GM21528 (cell line): ENCODE measurements at regions not wholly inside any gene's neighbourhood (a gene's known extent, or its start where the extent isn't known, plus 50 kb on each side); places are given as distances from the start of the nearest gene placed in this dataset.
"Not testable (repeated sequence)": the region's sequence is repeated elsewhere in the genome, so short reads cannot be mapped to it uniquely, and the experiment has no call there.

Source experiments
- ATAC-seq: cut with Tn5 transposase; IDR thresholded peaks from one replicate; pipeline ENCODE4 v1.9.1; 2021; ENCODE audit warnings: mild to moderate bottlenecking, moderate library complexity; ENCODE audit not compliant: unreplicated experiment, low FRiP score

DNA sequence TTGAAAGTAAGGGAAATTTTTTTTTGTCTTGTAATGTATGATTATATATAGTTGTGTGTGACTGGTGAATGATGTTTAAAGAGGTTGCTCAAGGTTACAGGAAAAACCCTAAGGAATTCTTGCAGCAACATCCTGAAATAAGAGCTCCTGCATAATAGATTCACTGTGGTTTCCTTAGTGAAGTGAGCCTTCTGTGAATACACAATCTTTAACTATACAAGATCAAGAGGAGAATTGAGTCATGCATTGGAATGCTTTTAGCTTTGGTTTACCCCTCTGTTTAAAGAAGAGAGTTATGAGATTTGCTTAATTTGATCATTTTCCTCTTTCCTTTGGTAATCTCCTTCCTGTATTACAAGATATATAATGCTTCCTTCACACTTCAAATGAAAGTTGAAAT, 141.6 kb upstream of the EYA4 start:
- no peak for ATAC-seq

DNA sequence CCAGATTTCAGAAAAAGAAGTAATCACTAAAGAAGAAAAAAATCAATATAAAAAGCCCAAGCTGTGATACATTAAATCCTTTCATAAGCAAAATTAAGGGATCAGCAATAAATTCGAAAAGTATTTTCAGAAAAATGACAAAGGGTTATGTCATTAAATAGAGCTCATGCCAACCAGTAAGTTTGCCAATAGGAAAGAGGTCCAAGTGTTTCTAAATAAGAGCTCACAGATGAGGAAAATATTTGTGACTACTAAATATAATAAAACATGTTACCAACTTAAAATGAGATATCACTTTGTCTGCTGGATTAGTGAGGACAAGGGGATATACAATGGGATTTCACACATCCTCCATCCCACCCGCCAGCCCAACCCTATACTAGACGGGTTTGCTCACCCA, 140.3 kb upstream of the EYA4 start:
- no peak for ATAC-seq

DNA sequence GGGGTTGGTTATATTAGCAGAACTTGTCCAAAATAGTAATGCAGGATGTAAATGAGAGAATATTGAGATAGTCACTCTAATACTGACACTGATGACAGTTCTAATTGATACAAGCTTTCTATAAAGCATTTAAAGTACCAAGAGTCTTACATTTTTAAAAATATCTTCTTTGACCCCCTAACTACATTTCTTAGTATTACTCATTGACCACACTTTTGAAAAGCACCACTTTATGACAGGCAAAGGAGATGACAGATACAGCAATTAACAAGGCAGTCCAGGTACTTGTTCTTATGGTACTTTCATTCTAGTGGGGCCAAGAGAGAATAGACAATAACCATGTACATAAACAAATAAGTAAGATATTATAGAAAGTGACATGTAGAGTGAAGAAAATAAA, 139.4 kb upstream of the EYA4 start:
- ATAC-seq: no peak

DNA sequence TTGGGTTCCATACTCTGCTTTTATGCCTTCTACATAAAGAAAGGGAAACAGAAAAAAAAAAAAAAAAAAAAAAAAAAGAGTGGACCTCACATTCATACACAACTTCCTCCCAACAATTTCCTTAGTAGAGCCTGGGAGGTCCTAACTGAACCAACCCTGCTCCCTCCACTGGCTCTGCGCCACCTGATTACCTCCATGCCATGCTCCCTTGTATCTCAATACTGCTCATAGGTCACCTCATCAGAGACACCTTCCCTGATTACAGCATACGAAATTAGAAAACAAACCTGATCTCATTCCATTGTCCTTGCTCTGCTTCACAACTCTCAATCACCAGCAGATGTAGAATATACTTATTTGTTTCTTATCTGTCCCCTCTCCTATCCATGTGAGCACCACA, 134.2 kb upstream of the EYA4 start:
- no peak for ATAC-seq

DNA sequence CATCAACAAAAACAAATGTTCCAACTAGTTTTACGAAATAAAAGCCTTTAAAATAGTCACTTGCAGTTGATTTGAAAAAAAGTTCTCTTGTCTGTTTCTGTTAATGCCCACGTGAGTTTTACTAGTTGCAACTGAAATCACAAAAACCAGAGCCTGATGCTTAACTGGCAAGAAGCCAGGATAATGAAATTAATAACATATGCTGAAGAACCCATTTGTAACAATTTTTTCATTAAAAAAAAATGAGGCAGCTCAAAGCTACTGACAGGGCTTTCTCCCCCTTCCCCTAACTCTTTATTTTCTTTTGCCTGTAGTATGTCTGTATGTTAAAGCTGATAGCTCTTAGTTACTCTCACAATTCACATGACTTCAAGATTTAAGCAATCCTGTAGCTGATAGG, 132.7 kb upstream of the EYA4 start:
- ATAC-seq: no peak

DNA sequence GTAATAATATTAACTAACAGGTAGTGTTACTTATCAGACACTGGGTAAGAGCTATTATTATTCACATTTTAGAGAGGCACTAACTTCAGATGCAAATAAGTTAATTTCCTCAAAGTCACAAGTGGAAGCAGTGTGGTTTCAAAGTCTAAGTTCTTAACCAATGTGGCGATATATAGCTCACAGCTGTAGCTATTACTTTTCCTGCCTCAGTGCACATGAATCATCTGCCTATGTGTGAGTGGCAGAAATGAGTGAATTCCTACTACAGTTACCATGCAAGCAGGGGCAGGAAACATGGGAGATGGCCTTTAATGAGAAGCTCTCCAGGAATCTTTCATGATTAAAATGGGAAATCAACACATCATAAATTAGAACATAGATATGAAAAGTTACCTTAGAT, 126.2 kb upstream of the EYA4 start:
- ATAC-seq: no peak

DNA sequence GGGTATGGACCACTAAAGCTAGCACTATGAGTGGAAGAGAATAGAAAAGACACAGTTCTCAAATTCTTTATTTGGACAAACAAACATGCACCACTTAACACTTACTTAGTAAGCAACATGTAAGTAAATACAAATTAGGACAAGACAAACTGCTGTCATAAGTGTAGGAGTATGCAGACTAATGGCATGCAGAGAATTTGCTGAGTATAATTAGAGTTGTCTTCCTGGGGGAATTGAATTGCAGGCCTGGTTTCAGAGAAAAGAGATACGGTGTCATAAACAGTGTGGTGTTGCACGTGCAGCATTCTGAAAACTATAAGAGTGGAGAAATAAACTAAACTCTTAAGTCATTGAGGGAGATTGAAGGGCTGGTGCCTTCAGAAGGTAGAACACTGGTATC, 125.2 kb upstream of the EYA4 start:
- no peak for ATAC-seq

DNA sequence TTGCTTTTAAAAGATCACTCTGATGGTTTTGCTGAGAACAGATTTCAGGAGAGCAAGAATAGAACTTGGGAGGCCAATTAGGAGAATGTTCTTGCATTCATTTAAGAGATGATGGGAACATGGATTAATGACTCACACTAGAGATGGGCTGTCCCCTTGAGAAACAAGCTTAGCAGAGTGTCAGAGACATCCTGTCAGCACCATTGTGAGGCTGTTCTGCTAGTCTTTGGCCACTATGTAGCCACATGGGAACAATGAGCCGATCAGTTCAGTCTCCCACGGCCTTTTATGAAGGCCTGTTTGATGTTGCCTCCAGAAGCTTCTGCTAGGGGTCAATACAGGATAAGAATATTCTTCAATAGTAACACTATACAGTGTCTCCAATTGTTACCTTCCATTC, 113.0 kb upstream of the EYA4 start:
- ATAC-seq: no peak

DNA sequence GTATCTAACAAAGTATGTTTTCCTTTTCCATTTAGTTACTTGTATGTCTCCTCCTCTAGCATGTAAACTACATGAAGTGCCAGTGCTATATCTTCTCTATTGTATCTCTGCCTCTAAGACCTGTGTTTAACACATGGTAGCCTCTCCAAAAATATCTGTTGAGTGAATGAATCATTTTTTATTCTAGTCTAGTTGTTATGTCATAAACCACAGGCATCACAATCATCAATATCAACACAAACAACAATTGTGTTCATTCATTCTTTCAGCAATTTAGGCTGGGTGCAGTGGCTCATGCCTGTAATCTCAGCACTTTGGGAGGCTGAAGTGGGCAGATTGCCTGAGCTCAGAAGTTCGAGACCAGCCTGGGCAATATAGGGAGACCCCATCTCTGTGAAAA, 111.6 kb upstream of the EYA4 start:
- ATAC-seq: no peak

DNA sequence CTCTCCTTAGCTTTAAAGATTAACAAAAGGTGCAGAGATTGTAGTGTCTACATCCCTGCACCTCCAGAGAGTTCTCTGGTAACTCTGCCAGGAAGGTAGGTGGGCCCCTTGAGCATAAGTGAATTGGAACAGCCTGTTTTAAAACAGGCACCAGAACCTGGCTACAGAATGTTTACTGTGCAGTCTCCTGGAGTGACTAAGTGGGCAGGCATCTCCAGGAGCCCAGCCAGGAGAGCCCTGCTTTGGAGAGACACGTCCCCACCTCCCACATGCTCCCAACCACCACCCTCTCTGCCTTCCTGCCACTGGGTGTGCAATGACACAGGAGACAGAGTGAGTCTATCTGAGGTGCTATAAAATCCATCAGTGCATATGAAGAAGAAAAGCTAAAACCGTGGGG, 110.3 kb upstream of the EYA4 start:
- no peak for ATAC-seq

DNA sequence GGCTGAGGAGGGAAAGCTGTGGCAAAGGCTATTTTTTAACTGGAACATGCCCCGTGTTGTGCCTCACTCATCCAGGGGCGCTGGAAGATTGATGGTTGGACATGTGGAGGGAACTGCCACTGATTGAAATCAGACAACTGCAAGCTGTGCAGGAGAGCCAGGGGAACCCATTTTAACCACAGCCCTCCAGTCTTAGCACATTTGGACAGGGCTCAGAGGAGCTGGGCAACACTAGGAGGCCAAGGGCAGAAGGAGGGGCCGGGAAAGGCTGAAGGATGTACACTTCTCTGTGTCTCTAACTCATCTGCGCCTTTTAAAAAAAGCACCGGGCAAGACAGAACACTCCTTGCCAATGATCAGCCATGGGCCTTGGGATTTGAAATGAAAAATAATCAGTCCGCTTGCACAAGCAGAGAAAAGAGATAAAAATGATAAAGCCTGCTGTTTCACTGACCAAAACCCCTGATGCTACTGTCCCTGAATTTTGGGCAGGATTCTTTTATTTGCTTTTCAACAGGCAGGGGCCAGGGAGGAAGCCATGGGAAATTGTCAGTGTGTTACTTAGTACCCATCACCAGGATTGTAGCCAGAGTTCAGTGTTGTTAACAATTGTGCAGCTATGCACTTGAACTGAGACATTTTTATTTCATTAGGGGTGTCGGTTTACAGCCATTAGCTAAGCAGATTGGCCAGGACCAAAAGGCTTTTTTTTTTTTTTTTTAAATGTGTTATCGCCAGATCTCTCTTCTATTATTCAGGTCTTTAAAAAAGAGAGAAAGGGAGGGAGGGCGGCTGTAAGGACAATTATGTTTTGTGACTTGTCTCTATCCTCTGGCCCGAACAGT, 109.3 kb upstream of the EYA4 start:
- no peak for ATAC-seq

DNA sequence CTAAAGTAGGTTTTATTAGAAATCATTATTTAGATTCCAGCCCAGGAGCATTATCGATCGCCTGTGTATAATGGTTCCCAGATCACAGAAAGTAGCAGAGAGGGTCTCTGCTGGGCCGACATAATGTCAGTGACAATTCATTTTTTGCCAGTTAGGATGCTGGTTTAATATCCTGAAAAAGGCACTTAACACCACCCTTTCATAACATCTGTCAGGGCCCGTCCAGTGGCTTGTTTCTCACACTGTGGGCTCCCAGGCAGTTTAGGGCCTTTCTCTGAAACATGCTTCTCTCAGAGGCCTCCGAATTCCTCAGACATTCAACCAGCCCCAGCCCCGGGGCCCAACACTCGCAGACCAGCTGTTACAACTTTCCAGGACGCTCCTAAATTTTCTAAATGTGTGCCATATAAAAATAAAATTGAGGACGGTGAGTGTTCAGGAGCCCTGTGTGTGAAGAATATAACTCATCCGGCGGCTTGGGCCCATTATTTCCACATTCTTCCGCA, 108.6 kb upstream of the EYA4 start:
- ATAC-seq: no peak

DNA sequence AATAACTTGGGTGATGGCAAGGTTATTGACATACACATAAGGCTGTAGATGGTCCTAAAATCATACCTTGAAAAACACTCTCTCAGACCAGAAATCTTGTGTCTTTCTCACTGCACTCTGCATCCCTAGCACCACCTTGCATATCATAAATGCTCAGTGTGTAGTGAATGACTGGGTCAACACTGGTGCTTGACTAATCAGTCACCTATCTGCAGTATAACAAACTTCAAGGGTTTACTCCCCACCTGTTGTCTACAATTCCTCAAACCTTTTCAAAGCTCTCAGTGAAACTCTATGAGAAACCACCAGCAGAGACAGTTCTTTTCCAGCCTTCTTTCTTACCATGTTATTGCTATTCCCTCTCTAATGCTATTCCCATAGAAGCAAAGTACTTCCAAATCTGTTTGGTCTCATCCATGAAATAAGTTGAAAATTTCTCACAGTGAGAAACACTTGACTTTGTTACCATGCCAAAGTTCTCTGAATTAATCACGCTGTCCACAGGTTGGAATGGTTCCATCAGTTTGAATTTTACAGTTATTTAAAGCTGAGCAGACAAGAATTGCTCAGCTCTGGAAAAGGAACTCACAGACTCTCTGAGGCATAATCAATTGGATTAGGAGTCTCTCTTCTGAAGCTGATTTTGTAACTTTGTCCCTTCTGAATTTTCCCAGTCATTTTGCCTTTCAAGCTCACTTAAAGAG, 104.8 kb upstream of the EYA4 start:
- no peak for ATAC-seq

DNA sequence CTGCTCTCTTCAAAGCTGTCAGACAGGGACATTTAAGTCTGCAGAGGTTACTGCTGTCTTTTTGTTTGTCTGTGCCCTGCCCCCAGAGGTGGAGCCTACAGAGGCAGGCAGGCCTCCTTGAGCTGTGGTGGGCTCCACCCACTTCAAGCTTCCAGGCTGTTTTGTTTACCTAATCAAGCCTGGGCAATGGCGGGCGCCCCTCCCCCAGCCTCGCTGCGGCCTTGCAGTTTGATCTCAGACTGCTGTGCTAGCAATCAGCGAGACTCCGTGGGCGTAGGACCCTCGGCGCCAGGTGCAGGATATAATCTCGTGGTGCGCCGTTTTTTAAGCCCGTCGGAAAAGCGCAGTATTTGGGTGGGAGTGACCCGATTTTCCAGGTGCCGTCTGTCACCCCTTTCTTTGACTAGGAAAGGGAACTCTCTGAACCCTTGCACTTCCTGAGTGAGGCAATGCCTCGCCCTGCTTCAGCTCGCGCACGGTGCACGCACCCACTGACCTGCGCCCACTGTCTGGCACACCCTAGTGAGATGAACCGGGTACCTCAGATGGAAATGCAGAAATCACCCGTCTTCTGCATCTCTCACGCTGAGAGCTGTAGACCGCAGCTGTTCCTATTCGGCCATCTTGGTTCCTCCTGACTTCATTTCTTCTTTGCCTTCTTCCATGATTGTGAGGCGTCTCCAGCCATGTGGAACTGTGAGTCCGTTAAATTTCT, 93.5 kb upstream of the EYA4 start:
- ATAC-seq: not testable (repeated sequence)

DNA sequence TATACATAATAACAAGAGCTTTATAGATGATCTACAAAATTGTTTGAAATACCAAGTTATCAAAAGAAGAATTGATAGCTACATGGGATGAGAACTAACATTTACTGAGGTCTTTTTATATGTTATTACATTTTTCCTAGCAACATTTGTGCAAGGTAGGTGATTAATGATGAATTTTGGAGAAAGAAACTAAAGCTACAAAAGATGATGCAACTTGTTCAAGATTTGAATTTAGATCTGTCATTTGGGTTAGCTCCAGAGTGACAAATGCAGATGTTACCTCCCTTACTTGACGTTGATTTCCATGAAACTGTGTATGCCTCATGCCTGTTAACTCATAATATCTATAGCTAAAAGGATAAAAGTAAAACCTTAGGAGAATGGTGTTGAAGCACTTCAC, 84.5 kb upstream of the EYA4 start:
- no peak for ATAC-seq

DNA sequence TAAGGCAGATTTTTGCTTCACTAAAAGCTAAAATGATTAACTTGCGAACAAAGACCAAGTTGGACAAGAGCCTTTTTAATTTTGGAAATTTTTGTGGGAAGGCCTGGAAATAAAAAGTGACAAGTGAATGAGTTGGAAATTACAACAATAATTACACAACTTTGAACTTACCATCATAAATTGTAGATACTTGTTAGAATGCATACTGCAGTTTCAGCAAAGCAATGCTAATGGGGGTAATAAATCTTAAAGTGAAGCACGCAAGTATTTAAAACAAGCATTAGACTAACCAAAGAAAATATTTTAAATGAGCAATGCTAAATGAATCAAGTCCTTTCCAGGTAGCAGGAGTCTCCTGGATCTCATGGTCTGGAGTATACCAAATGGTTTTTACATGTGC, 83.2 kb upstream of the EYA4 start:
- ATAC-seq: no peak

DNA sequence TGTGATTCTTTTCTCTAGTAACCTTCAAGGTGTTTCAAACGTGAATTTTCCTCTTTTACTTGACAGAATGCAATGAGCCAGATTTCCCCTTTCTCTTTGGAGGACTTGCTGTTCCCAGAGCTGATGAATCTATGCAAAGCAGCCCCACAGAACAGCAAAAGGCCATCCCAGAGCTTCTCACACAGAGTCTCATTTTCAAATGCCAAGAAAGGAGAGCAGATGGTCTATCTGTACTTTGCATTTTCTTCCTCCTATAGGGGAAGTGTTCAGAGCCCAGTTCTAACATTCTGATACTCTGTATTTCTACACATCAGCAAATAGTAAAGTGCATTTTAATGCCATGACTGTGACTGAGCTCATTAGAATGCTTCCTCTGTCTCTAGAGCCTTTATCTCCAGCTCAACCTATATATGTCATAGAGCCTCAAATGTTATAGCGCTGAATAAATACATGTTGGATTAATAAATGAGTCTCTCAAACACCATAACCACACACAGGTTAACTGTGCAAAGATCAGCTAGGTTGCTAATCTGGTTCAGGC, 81.8 kb upstream of the EYA4 start:
- no peak for ATAC-seq

DNA sequence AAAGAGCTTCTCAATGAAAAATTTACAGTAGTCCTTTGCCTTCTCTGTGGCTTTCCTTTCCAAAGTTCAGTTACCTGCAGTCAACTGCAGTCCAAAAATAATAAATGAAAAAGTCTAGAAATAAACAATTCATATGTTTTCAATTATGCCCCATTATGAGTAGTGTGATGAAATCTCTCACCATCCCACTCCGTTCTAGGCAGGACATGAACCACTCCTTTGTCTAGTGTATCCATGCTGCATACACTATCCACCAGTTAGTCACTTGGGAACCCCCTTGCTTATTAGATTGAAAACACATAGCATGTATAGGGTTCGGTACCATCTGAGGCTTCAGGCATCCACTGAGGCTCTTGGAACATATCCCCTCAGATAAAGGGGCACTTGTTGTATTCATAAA, 80.6 kb upstream of the EYA4 start:
- no peak for ATAC-seq

DNA sequence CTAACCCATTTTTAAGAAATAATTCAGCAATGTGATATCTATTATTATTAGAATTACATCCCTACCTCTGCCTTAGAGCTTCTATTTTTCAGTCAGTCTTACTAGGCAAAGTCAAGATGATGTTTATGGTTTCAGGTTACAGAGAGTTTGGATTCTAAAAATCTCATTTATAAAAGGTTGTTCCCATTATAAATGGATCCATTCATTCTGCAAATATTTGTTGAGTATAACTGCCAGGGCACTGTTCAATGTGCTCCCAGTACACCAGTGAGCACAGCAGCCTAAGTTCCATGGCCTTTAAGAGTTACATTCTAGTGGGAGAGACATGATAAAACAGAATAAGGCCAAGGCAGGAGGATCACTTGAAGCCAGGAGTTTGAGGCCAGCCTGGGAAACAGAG, 75.9 kb upstream of the EYA4 start:
- no peak for ATAC-seq

DNA sequence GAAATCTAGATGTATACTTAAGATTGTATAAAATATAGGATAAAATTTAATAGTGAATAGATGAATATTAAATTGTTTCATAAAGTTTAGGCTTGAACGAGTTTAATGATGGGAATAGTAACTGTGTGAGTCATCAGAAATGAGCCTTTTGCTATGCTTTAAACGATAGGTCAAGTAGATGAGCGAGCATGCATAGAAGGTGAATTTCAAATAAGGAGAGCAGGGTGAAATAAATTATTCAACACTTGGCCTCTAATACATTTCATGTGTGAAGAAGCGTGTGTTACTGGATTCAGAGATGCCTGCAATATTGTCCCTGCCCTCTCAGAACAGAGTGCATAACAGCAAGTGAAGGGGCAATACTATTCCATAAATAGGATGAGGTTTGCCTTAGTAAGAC, 74.4 kb upstream of the EYA4 start:
- no peak for ATAC-seq

DNA sequence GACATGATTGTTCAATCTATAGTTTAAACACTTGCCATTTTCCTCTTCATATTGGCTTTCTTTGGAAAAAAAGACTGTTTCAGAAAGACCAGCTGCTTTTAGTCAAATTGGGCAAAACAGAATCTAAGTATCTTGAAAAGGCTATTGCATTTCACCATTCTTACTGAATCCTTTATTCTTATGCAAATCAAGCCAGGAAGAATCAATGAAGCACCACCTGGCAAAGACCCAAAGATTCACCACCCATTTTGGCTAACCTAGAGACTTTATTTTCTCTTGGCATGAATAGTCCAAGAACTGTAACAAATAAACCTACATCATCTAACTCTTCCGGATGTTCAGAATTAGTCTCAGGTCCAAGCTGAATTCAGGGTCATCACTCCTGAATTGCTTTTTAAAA, 71.3 kb upstream of the EYA4 start:
- no peak for ATAC-seq
